Natural killer cell (primary cell): ENCODE measurements at regions not wholly inside any gene's neighbourhood (a gene's known extent, or its start where the extent isn't known, plus 50 kb on each side); places are given as distances from the start of the nearest gene placed in this dataset.

Experiments
- ATAC-seq, 3 donors: fragments of 150-1000 bp in 2 of 3; fragments of 200-7000 bp in 1 of 3; cut with Tn5 transposase; 1 replicate in 1 of 3; 2 replicates in 2 of 3; pipeline ENCODE4 v1.10.0; 2021; ENCODE audit warnings: mild to moderate bottlenecking in 2 of 3, moderate library complexity in 2 of 3
- DNase-seq, 2 donors: peaks; one replicate each; pipeline versions ENCODE4 v3.0.0 to v3.0.0-alpha.2; 2013 to 2021; ENCODE audit warnings: mixed read lengths in 1 of 2
- H3K27ac ChIP-seq: one replicate; pipeline ENCODE4 v1.5.1; 2013; ENCODE audit warnings: mild to moderate bottlenecking, low read length
- H3K27me3 ChIP-seq: one replicate; pipeline ENCODE4 v1.6.1; 2013; ENCODE audit warnings: low read length; ENCODE audit not compliant: control insufficient read depth, insufficient read depth
- H3K36me3 ChIP-seq: one replicate; pipeline ENCODE4 v1.6.1; 2013; ENCODE audit warnings: low read length; ENCODE audit not compliant: control insufficient read depth, insufficient read depth
- H3K4me1 ChIP-seq: one replicate; pipeline ENCODE4 v1.6.1; 2013; ENCODE audit warnings: low read length; ENCODE audit not compliant: control insufficient read depth, insufficient read depth
- H3K4me3 ChIP-seq: one replicate; pipeline ENCODE4 v1.5.1; 2013; ENCODE audit warnings: low read length
- H3K9me3 ChIP-seq: one replicate; pipeline ENCODE4 v1.6.1; 2013; ENCODE audit warnings: low read length; ENCODE audit not compliant: control insufficient read depth, insufficient read depth
- H3K27ac Mint-ChIP-seq, 2 donors: one replicate each; pipeline ENCODE4 v1.8.0; 2022; ENCODE audit warnings: mild to moderate bottlenecking in 2 of 2, mixed read lengths in 2 of 2, moderate library complexity in 1 of 2
- H3K27me3 Mint-ChIP-seq, 2 donors: one replicate each; pipeline ENCODE4 v1.8.0; 2022; ENCODE audit warnings: low read depth in 2 of 2, mixed read lengths in 2 of 2
- H3K36me3 Mint-ChIP-seq: one replicate; pipeline ENCODE4 v1.8.0; 2022; ENCODE audit warnings: mixed read lengths
- H3K4me1 Mint-ChIP-seq, 2 donors: one replicate each; pipeline ENCODE4 v1.8.0; 2022; ENCODE audit warnings: mixed read lengths in 2 of 2
- H3K4me3 Mint-ChIP-seq: one replicate; pipeline ENCODE4 v1.8.0; 2022; ENCODE audit warnings: mild to moderate bottlenecking, moderate library complexity, mixed read lengths
- H3K9me3 Mint-ChIP-seq, 2 donors: one replicate each; pipeline ENCODE4 v1.8.0; 2022; ENCODE audit warnings: mixed read lengths in 2 of 2
- WGBS: methylation state at CpG from one replicate; pipeline ENCODE4 v1.1.7; 2013; ENCODE audit warnings: missing lambda C conversion rate; ENCODE audit not compliant: insufficient coverage; 5-methylcytosine and 5-hydroxymethylcytosine counted together
- intact Hi-C: fragments of 100-400 bp; cut with micrococcal nuclease; formaldehyde crosslinking; loops from one replicate; pipeline ENCODE4 v1.14.2; 2022
- TF ChIP-seq, protein P1 (sequence below): fragments of 200-600 bp; IDR thresholded peaks from one replicate; pipeline ENCODE4 v1.8.0; 2022; ENCODE audit warnings: antibody characterized with exemption

GRCh38 chr16:86101137-86101896, 202.4 kb downstream of the IRF8 start:
- DNase-seq (no peak), ATAC-seq (no peak)
- H3K36me3 Mint-ChIP-seq, result no peaks in the 10 kb centered on the region
- no peaks in the 10 kb centered on the region for H3K9me3 Mint-ChIP-seq
- no peaks in the 10 kb centered on the region for H3K4me1 Mint-ChIP-seq
- H3K27me3 Mint-ChIP-seq, result peaks cover 5 to 16% of the 10 kb centered on the region in 2 donors
- Histone ChIP-seq H3K27me3 (no peaks in the 10 kb centered on the region), H3K36me3 (no peaks in the 10 kb centered on the region), H3K4me1 (no peaks in the 10 kb centered on the region), H3K4me3 (no peak overlapping the region), H3K27ac (no peak overlapping the region), H3K9me3 (no peaks in the 10 kb centered on the region)
- no peak overlapping the region for H3K27ac Mint-ChIP-seq
- intact Hi-C loops, result no loop called here
- no peak overlapping the region for H3K4me3 Mint-ChIP-seq
- 70% methylated on average over 20 of the region's 20 CpGs for WGBS
- TF ChIP-seq, protein P1, sequence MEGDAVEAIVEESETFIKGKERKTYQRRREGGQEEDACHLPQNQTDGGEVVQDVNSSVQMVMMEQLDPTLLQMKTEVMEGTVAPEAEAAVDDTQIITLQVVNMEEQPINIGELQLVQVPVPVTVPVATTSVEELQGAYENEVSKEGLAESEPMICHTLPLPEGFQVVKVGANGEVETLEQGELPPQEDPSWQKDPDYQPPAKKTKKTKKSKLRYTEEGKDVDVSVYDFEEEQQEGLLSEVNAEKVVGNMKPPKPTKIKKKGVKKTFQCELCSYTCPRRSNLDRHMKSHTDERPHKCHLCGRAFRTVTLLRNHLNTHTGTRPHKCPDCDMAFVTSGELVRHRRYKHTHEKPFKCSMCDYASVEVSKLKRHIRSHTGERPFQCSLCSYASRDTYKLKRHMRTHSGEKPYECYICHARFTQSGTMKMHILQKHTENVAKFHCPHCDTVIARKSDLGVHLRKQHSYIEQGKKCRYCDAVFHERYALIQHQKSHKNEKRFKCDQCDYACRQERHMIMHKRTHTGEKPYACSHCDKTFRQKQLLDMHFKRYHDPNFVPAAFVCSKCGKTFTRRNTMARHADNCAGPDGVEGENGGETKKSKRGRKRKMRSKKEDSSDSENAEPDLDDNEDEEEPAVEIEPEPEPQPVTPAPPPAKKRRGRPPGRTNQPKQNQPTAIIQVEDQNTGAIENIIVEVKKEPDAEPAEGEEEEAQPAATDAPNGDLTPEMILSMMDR, result no peak

DNA sequence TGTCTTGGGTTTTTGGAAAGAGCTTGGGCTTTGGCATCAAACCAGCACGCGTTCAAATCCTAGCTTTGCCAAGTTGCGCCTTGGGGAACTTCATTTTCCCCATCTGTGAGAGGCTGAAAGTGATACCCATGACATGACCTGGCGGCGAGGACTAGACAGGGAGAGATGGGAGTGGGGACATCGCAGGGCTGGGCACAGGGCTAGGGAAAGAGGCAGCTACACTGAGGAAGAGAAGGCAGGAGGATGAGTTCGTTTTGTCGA, 202.9 kb downstream of the IRF8 start:
- H3K4me3 ChIP-seq, result no peak overlapping the region
- Mint-ChIP-seq H3K36me3 (no peaks in the 10 kb centered on the region), H3K4me1 (no peaks in the 10 kb centered on the region), H3K4me3 (no peak overlapping the region), H3K9me3 (no peaks in the 10 kb centered on the region), H3K27ac (no peak overlapping the region), H3K27me3 (peaks cover 5 to 16% of the 10 kb centered on the region in 2 donors)
- ATAC-seq, result no peak
- H3K36me3 ChIP-seq, result no peaks in the 10 kb centered on the region
- no peaks in the 10 kb centered on the region for H3K27me3 ChIP-seq
- H3K27ac ChIP-seq, result no peak overlapping the region
- no peak for DNase-seq
- no peaks in the 10 kb centered on the region for H3K4me1 ChIP-seq
- intact Hi-C loops, result no loop called here
- no peaks in the 10 kb centered on the region for H3K9me3 ChIP-seq
- TF ChIP-seq, protein P1, result no peak
- 89% methylated on average over 7 of the region's 8 CpGs for WGBS

- Histone ChIP-seq H3K27me3 (no peaks in the 10 kb centered on the region), H3K36me3 (no peaks in the 10 kb centered on the region), H3K4me3 (no peak overlapping the region), H3K27ac (no peak overlapping the region), H3K4me1 (no peaks in the 10 kb centered on the region), H3K9me3 (no peaks in the 10 kb centered on the region)
- H3K36me3 Mint-ChIP-seq, result no peaks in the 10 kb centered on the region
- whole genome bisulfite sequencing, result 96% methylated on average over 3 of the region's 3 CpGs
- intact Hi-C loops, result no loop called here
- peaks cover 5 to 6% of the 10 kb centered on the region in 2 donors for H3K27me3 Mint-ChIP-seq
- H3K27ac Mint-ChIP-seq, result no peak overlapping the region
- no peaks in the 10 kb centered on the region for H3K9me3 Mint-ChIP-seq
- ATAC-seq, result no peak
- no peaks in the 10 kb centered on the region for H3K4me1 Mint-ChIP-seq
- no peak for DNase-seq
- no peak overlapping the region for H3K4me3 Mint-ChIP-seq
- TF ChIP-seq, protein P1, result no peak
Observed at GRCh38 chr16:86103320-86103719, 204.4 kb downstream of the IRF8 start.

DNA sequence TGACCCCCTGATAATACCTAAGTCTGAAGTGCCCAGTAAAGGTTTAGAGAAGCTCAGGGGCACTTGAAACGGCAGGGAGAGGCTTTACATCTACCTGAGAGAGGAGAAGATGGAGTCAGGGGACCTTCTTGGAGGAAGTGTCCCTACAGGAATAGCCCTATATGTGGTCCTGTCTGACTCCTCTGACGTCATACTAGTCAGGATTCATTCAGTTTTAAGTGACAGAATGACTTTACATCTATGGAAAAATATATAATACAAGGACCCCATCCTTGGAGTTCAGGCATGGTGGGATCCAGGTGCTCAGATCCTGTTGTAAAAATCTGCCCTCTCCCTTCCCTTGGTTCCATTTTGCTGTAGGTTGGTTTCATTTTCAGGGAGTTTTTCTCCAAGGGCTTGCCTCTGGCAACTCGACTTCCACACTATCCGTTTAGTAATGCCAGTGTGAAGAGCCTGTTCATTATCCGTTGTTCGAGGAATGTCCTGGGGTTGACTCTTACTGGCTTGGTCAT, 205.6 kb downstream of the IRF8 start:
- TF ChIP-seq, protein P1, result no peak
- Histone ChIP-seq H3K27ac (no peak overlapping the region), H3K9me3 (no peaks in the 10 kb centered on the region), H3K27me3 (no peaks in the 10 kb centered on the region), H3K4me3 (no peak overlapping the region), H3K4me1 (no peaks in the 10 kb centered on the region), H3K36me3 (no peaks in the 10 kb centered on the region)
- intact Hi-C loops, result no loop called here
- Mint-ChIP-seq H3K27ac (no peak overlapping the region), H3K9me3 (no peaks in the 10 kb centered on the region), H3K4me3 (no peak overlapping the region), H3K36me3 (no peaks in the 10 kb centered on the region), H3K27me3 (peaks cover 0 to 5% of the 10 kb centered on the region in 2 donors), H3K4me1 (no peaks in the 10 kb centered on the region)
- DNase-seq (no peak), ATAC-seq (no peak)
- WGBS, result 98% methylated on average over 4 of the region's 6 CpGs
